GM21529 (cell line): ENCODE measurements at regions not wholly inside any gene's neighbourhood (a gene's known extent, or its start where the extent isn't known, plus 50 kb on each side); places are given as distances from the start of the nearest gene placed in this dataset.

Experiments used
- ATAC-seq: cut with Tn5 transposase; IDR thresholded peaks from one replicate; pipeline ENCODE4 v1.9.1; 2021; ENCODE audit not compliant: unreplicated experiment

- ATAC-seq, result no peak
These were observed 255.5 kb upstream of the TGFBR2 start for GRCh38 chr3:30350901-30351300.

- no peak for ATAC-seq
These were observed 253.7 kb upstream of the TGFBR2 start for GRCh38 chr3:30352410-30353318.

- ATAC-seq, result peak; percentile 88
These were observed 252.5 kb upstream of the TGFBR2 start for GRCh38 chr3:30353711-30354467.

GRCh38 chr3:30354513-30354912 is 251.9 kb upstream of the TGFBR2 start:
- ATAC-seq, result no peak

- ATAC-seq, result no peak
These were observed 251.4 kb upstream of the TGFBR2 start for GRCh38 chr3:30354972-30355371.

GRCh38 chr3:30355622-30356021 is 250.8 kb upstream of the TGFBR2 start:
- no peak for ATAC-seq

GRCh38 chr3:30356866-30357753 is 249.3 kb upstream of the TGFBR2 start:
- no peak for ATAC-seq

- ATAC-seq, result no peak
These were observed 248.5 kb upstream of the TGFBR2 start for GRCh38 chr3:30357897-30358296.

GRCh38 chr3:30358871-30359270 is 247.5 kb upstream of the TGFBR2 start:
- ATAC-seq, result no peak

- no peak for ATAC-seq
These were observed 237.4 kb upstream of the TGFBR2 start for GRCh38 chr3:30368978-30369377.

GRCh38 chr3:30370681-30371271 is 235.6 kb upstream of the TGFBR2 start:
- no peak for ATAC-seq

- ATAC-seq, result no peak
These were observed 233.6 kb upstream of the TGFBR2 start for GRCh38 chr3:30372837-30373236.

- no peak for ATAC-seq
These were observed 221.8 kb upstream of the TGFBR2 start for GRCh38 chr3:30384546-30385072.

- no peak for ATAC-seq
These were observed 213.3 kb upstream of the TGFBR2 start for GRCh38 chr3:30393079-30393478.

- ATAC-seq, result no peak
These were observed 209.4 kb upstream of the TGFBR2 start for GRCh38 chr3:30397030-30397429.

- ATAC-seq, result no peak
These were observed 206.8 kb upstream of the TGFBR2 start for GRCh38 chr3:30399394-30400181.

- no peak for ATAC-seq
These were observed 205.5 kb upstream of the TGFBR2 start for GRCh38 chr3:30400926-30401325.

GRCh38 chr3:30401971-30402370 is 204.4 kb upstream of the TGFBR2 start:
- ATAC-seq, result no peak

GRCh38 chr3:30407651-30408050 is 198.8 kb upstream of the TGFBR2 start:
- ATAC-seq, result no peak

GRCh38 chr3:30408105-30408557 is 198.3 kb upstream of the TGFBR2 start:
- no peak for ATAC-seq
